ENCODE measurements at regions not wholly inside any gene's neighbourhood (a gene's known extent, or its start where the extent isn't known, plus 50 kb on each side); places are given as distances from the start of the nearest gene placed in this dataset.
"Not testable (repeated sequence)": the region's sequence is repeated elsewhere in the genome, so short reads cannot be mapped to it uniquely, and the experiment has no call there.

- H2AFZ ChIP-seq (ENCODE audit: low read length), result no peak overlapping the region
Measured at GRCh38 chr6:144384427-144384826, 99.3 kb downstream of the UTRN start.

DNA sequence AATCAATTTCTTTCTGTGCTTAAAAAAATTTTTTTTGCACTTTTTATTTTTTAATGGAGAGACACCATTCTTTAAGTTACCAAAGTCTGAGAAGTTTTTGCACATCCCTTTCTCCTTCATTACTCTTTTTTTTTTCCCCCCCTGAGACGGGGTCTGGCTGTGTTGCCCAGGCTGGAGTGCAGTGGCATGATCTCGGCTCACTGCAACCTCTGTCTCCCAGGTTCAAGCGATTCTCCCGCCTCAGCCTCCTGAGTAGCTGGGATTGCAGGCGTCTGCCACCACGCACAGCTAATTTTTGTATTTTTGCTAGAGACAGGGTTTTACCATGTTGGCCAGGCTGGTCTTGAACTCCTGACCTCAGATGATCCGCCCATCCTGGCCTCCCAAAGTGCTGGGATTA is 104.3 kb downstream of the UTRN start:
- H3K36me3 ChIP-seq (ENCODE audit: insufficient read depth, low read length); DNase-seq (ENCODE audit: insufficient read length, low spot score, missing footprints); H3K4me1 ChIP-seq (ENCODE audit: insufficient read depth, low read length); H4K20me1 ChIP-seq (ENCODE audit: insufficient read depth, low read length); H3K27ac ChIP-seq (ENCODE audit: low read depth, low read length); H3K4me3 ChIP-seq (ENCODE audit: insufficient read depth, low read length); H3K27me3 ChIP-seq (ENCODE audit: insufficient read depth, low read length); H3K9me3 ChIP-seq (ENCODE audit: low read depth, low read length); H2AFZ ChIP-seq (ENCODE audit: low read length); H3K4me2 ChIP-seq (ENCODE audit: insufficient read depth, low read length): not testable (repeated sequence)
- H3K79me2 ChIP-seq (ENCODE audit: insufficient read depth, low read length), result peaks cover 75% of the 10 kb centered on the region

More at GRCh38 chr6:144384427-144384826, 99.3 kb downstream of the UTRN start:
- H3K27ac ChIP-seq (ENCODE audit: low read depth, low read length), result no peak overlapping the region
- H3K79me2 ChIP-seq (ENCODE audit: insufficient read depth, low read length), result peaks cover 80% of the 10 kb centered on the region
- DNase-seq (ENCODE audit: insufficient read length, low spot score, missing footprints), result no peak
- H3K4me2 ChIP-seq (ENCODE audit: insufficient read depth, low read length), result no peak overlapping the region
- no peaks in the 10 kb centered on the region for H3K36me3 ChIP-seq (ENCODE audit: insufficient read depth, low read length)
- H3K4me3 ChIP-seq (ENCODE audit: insufficient read depth, low read length), result no peak overlapping the region
- peaks cover 4% of the 10 kb centered on the region for H4K20me1 ChIP-seq (ENCODE audit: insufficient read depth, low read length)
- no peaks in the 10 kb centered on the region for H3K27me3 ChIP-seq (ENCODE audit: insufficient read depth, low read length)
- TF ChIP-seq, protein P1, sequence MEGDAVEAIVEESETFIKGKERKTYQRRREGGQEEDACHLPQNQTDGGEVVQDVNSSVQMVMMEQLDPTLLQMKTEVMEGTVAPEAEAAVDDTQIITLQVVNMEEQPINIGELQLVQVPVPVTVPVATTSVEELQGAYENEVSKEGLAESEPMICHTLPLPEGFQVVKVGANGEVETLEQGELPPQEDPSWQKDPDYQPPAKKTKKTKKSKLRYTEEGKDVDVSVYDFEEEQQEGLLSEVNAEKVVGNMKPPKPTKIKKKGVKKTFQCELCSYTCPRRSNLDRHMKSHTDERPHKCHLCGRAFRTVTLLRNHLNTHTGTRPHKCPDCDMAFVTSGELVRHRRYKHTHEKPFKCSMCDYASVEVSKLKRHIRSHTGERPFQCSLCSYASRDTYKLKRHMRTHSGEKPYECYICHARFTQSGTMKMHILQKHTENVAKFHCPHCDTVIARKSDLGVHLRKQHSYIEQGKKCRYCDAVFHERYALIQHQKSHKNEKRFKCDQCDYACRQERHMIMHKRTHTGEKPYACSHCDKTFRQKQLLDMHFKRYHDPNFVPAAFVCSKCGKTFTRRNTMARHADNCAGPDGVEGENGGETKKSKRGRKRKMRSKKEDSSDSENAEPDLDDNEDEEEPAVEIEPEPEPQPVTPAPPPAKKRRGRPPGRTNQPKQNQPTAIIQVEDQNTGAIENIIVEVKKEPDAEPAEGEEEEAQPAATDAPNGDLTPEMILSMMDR (IDR thresholded peaks at IDR 0.05; ENCODE audit: extremely low read depth, low read depth, low read length), result no peak
- peaks cover 4% of the 10 kb centered on the region for H3K4me1 ChIP-seq (ENCODE audit: insufficient read depth, low read length)
- peaks cover 2% of the 10 kb centered on the region for H3K9me3 ChIP-seq (ENCODE audit: low read depth, low read length)

- H3K36me3 ChIP-seq (ENCODE audit: insufficient read depth, low read length), result no peaks in the 10 kb centered on the region
- H3K9me3 ChIP-seq (ENCODE audit: low read depth, low read length), result no peaks in the 10 kb centered on the region
- TF ChIP-seq, protein P1 (IDR thresholded peaks at IDR 0.05; ENCODE audit: extremely low read depth, low read depth, low read length), result no peak
- peaks cover 11% of the 10 kb centered on the region for H3K4me1 ChIP-seq (ENCODE audit: insufficient read depth, low read length)
- H3K27ac ChIP-seq (ENCODE audit: low read depth, low read length), result no peak overlapping the region
- H3K4me3 ChIP-seq (ENCODE audit: insufficient read depth, low read length), result no peak overlapping the region
- peaks cover 4% of the 10 kb centered on the region for H4K20me1 ChIP-seq (ENCODE audit: insufficient read depth, low read length)
- H3K4me2 ChIP-seq (ENCODE audit: insufficient read depth, low read length), result no peak overlapping the region
- peaks cover 68% of the 10 kb centered on the region for H3K79me2 ChIP-seq (ENCODE audit: insufficient read depth, low read length)
- H2AFZ ChIP-seq (ENCODE audit: low read length), result no peak overlapping the region
- no peaks in the 10 kb centered on the region for H3K27me3 ChIP-seq (ENCODE audit: insufficient read depth, low read length)
- DNase-seq (ENCODE audit: insufficient read length, low spot score, missing footprints), result no peak
Measured at GRCh38 chr6:144390202-144390601, 105.1 kb downstream of the UTRN start.

DNA sequence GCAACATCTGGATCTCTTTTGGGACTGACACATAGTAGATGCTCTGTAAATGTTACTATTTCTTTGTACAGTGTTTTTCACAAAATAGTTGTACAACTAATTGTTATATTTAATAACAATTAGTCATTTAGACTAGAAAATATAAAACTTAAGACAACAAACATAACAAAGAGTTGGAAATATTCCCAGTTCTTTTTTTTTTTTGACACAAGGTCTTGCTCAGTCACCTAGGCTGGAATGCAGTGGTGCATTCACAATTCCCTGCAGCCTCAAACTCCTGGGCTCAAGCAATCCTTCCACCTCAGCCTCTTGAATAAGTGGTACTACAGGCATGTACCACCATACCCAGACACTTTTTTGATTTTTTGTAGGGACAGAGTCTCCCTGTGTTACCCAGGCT is 105.8 kb downstream of the UTRN start:
- Histone ChIP-seq H3K9me3 (ENCODE audit: low read depth, low read length) (no peaks in the 10 kb centered on the region), H3K36me3 (ENCODE audit: insufficient read depth, low read length) (no peaks in the 10 kb centered on the region), H4K20me1 (ENCODE audit: insufficient read depth, low read length) (peaks cover 4% of the 10 kb centered on the region), H3K27ac (ENCODE audit: low read depth, low read length) (no peak overlapping the region), H3K79me2 (ENCODE audit: insufficient read depth, low read length) (peaks cover 67% of the 10 kb centered on the region), H3K4me3 (ENCODE audit: insufficient read depth, low read length) (no peak overlapping the region), H2AFZ (ENCODE audit: low read length) (no peak overlapping the region), H3K4me2 (ENCODE audit: insufficient read depth, low read length) (no peak overlapping the region), H3K4me1 (ENCODE audit: insufficient read depth, low read length) (peaks cover 12% of the 10 kb centered on the region), H3K27me3 (ENCODE audit: insufficient read depth, low read length) (no peaks in the 10 kb centered on the region)
- no peak for DNase-seq (ENCODE audit: insufficient read length, low spot score, missing footprints)
- TF ChIP-seq, protein P1 (IDR thresholded peaks at IDR 0.05; ENCODE audit: extremely low read depth, low read depth, low read length), result no peak

Measured in osteoblast (primary cell).